NCI-H345 (cell line): ENCODE measurements at regions not wholly inside any gene's neighbourhood (a gene's known extent, or its start where the extent isn't known, plus 50 kb on each side); places are given as distances from the start of the nearest gene placed in this dataset.
A peak's percentile ranks its signal among the peaks of the same experiment; 100 is the strongest.

ENCODE experiments used
- DNase-seq: peaks from one replicate; lab custom pipeline; 2025; lab: John Stamatoyannopoulos, UW

- no peak for DNase-seq
These were observed 156.1 kb downstream of the SALL1 start for GRCh38 chr16:50994995-50995394.

DNA sequence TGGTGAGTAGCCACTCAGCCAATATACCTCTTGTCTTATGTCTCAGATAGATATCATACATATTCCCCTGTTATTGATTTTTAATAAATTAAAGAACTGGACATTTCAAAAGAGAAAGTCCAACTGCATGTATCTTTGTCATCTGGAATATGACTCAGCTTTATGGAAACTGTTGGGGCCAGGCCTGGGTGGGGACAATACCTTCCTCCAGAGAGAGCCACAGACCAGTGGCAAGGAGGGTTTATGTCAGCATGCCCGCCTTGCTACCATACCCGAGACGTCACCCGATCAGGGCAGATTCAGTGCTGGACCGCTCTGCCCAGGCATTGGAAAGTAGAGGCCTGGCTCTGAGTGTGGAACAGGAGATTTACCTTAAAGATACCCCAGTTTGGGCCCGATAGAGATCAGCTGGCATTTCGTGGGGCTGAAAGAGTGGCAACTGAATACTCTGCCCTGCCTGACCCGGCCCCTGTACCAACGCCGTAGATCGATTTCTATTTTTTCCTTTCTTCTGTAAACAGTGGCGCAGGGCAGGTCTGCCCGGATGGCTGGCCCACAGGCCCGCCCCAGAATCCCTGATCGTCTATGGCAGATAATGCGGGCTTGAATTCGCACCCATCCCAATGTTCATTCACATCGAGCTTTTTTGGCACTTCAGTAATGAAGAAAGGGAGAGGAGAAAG, 158.6 kb downstream of the SALL1 start:
- DNase-seq: no peak

DNA sequence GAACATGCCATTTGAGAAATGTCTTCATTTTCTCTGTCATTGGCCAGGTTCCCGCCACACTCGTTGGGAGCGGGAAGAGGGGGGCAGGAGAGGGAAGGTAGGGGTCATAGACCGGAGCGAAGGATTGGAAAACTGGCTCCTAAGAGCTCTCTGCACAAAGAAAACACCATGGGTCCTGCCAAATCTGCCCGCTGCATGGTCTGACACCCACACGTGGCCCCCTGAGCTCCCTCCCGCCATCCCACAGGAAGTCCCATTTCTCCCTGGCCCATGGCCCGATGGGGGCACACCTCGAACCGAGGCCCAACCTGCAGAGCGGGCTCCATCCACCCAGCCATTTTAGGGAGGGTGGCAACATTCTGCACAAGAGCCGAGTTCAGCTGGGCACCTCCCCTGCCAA, 159.6 kb downstream of the SALL1 start:
- DNase-seq: no peak

DNA sequence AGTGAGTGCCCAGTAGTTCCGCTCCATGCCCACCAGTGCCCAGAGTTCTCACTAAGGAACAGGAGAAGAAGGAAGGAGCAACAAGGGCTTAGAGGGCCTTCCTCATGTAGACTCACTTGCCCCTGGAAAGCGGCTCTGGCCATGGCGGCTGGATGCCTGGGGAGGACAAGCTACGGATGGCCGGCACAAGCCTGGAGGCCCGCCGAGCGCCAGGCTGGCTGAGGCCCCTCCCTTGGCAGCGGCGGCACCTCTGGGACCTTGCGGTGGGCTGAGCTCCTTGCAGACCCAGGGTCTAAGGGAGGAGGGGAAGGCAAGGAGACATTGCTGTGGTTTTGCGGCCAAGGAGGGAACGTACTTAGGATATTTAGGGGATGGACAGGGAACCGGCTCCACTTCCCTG, 160.1 kb downstream of the SALL1 start:
- DNase-seq: no peak

DNA sequence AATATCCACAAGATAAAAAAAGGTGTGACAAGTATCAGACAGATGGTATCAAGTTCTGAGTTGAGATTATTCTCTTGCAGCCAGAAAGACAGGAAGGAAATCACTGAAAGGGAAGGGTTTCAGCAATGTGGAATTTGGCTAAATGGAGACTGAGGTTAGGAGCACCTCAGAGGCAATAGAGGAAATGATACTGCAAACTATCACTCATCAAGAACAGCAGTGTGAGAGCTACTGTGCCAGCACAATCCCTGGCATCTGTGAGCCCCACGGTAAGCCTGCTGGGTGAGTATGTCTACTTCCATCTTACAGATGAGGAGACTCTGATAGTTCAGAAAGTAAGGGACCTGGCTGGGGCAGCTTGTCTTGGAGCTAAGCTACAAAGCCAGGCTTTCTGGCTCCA, 162.0 kb downstream of the SALL1 start:
- no peak for DNase-seq

DNA sequence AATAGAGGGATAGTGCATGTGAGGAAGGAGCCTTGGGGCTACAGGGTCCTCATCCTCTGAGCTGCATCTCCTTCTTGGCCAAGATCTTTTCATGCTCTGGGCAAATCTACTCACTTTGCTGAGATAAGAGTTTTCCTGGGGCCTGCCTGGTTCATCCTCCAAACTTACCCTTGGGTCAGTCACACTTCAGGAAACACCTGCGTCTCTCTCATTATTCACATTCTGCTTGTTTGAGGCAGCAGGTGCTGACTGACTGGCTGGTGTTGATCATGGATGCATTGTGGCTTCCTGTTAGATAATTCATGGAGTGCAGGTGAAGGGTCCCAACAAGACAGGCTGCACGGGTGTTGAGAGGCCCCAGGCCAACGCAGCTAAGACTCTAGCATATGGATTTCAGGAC, 162.6 kb downstream of the SALL1 start:
- DNase-seq: peak; percentile 18

- DNase-seq: no peak
These were observed 164.6 kb downstream of the SALL1 start for GRCh38 chr16:50986453-50986852.

DNA sequence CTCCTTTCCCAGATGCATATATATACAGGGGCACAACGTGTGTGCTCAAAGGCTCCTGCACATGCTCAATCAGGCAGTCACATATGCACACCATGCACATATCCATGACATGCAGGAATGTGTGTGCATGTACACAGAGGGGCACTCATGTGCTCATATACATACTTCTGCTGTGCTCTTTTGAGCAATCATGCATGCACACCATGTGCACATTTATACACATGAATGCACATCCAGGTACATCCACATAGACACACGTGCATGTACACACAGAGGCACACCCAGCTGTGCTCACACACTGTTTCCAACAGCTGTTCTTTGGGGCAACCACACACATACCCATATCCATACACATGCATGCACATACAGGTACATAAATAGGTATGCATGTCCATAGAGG, 165.3 kb downstream of the SALL1 start:
- no peak for DNase-seq

GRCh38 chr16:50984688-50985087, 166.4 kb downstream of the SALL1 start:
- no peak for DNase-seq

- no peak for DNase-seq
These were observed 168.3 kb downstream of the SALL1 start for GRCh38 chr16:50982808-50983207.

DNA sequence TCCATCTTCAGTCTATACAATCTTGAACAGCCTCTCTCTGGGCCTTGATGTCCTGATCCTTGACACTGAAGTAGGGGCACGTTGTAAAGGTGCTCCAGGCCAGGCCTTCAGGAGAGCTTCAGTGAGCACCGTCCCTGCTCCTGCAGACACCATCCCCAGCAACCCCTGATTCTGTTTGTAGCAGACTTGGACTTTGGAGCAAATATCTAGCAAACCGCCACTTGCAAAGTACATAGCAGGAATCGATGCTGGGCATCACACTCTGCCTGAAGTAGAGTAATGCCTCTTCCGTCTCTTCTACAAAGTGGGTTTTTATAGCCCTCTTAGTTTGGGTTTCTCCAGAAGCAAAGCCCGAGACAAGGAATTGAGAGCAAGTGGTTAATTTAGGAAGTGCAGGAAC, 169.1 kb downstream of the SALL1 start:
- DNase-seq: no peak

GRCh38 chr16:50980666-50981065, 170.4 kb downstream of the SALL1 start:
- DNase-seq: no peak

DNA sequence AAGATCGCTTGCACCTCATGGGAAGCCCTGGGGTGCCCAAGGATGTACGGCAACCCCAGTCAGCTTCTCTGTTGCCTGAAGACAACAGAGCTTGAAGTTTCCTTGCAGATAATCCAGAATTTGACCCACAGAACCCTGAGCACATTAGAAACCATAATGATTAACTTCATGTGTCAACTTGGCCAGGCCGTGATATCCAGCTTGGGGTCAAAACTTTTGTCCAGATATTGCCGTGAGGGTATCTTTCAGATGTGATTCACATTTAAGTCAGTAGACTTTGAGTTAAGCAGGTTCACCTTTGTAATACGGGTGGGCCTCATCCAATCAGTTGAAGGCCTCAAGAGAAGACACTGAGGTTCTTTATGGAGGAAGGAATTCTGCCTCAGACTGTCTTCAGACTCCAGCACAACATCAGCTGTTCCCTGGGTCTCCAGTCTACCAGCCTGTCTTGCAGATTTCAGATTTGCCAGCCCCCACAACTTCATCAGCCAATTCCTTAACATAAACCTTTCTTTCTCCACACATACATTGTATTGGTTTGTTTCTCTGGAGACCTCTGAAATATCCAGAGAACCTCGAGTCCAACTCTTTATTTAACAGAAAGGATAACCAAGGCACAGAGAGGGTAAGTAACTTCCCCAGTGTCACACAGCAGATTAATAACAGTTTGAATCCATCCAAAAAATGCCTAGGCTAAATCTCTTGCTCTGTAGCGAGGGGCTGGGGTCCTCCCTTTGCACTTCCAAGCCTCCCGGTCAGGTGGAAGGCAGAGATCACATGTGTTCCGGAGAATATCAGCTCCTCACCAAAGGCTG, 171.1 kb downstream of the SALL1 start:
- no peak for DNase-seq

DNA sequence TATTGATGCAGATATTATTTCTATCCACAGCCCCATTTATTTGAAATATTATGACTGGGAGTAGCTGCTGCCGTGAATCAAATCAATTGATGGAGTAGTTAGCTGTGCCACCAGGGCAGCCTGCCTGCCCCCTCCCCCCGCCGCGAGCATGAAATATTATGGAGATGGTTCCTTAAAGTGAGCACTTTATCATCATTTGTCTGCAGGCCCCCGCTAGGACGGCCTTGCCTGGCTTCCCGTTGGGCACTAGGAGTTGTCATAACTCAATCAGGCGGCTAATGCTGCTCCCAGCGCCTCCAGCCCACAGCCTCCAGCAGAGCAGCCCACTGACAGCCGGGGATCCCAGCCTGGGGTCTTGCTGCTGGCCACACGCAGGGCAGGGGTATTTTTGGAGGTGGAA, 173.9 kb downstream of the SALL1 start:
- no peak for DNase-seq

GRCh38 chr16:50974438-50975036, 176.5 kb downstream of the SALL1 start:
- no peak for DNase-seq

DNA sequence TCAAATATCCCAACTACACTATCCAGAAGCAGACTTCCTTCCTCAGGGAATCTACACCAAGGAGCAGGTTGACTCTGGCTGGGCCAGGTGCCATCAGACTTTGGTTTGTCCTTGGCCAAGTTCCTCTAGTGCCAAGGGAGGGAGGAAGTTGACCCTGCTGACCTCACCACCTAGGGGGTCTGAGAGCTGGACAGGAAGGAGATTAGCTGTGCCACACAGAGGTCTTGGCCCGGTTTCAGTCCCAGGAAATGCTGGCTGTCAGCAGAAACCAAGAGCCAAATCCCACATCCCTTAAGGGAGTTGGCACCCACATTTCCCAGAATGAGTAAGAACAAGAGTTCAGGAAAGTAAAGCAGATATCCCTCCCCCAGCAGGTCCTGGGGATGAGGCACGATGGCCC, 178.2 kb downstream of the SALL1 start:
- no peak for DNase-seq

- DNase-seq: no peak
These were observed 180.8 kb downstream of the SALL1 start for GRCh38 chr16:50970281-50970680.

DNA sequence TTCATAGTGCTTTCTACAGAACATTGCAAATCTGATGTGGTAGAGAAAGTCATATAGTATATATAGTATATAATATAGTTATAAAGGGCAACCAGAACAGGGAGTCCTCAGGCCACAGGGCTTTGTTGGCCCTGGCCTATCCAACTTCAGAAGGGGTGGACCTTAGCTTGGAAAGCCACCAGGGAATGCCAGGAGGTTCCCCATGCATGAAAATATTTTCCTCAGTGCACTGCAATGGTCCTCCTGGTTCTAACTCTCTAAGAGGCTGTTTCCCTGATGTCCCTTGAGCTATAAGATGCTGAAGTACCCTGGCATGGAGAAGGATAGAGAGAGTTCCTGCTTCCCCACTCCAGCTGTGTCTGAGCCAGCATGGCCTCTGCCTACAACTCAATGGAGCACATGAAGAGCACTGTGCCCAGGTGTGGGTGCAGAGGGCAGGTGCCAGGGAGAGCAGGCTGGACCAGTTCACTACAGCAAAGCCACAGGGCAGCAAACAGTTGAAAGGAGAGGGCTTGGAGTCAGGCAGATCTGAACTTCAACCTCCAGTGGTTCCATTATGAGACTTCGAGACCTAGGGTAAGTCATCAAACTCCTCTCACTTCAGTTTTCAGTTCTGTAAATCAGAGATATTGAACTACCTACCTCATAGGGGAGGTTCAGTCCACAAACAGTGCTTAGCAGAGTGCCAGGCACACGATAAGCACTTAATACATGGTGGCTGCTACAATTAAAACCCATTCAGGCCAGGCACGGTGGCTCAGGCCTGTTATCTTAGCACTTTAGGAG, 183.1 kb downstream of the SALL1 start:
- no peak for DNase-seq

GRCh38 chr16:50964491-50964890, 186.6 kb downstream of the SALL1 start:
- DNase-seq: no peak

DNA sequence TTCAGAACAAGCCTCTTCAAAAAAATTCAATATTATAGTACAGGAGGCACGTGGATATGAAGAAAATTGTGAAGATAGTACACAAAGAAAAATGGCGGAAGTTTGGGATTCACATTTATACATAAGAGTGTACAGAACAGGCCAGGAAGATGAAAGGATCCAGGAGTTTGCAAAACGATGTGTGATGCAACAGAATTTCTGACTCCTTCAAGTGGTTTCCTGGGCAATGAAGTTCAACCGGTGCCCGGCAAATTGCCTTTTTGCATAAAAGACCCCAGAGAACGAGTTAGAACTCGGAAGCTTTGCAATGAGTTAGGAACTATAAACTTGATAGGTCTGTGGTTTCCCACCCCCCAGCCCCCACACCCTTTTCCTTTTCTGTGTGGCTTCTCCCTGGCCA, 189.1 kb downstream of the SALL1 start:
- no peak for DNase-seq

DNA sequence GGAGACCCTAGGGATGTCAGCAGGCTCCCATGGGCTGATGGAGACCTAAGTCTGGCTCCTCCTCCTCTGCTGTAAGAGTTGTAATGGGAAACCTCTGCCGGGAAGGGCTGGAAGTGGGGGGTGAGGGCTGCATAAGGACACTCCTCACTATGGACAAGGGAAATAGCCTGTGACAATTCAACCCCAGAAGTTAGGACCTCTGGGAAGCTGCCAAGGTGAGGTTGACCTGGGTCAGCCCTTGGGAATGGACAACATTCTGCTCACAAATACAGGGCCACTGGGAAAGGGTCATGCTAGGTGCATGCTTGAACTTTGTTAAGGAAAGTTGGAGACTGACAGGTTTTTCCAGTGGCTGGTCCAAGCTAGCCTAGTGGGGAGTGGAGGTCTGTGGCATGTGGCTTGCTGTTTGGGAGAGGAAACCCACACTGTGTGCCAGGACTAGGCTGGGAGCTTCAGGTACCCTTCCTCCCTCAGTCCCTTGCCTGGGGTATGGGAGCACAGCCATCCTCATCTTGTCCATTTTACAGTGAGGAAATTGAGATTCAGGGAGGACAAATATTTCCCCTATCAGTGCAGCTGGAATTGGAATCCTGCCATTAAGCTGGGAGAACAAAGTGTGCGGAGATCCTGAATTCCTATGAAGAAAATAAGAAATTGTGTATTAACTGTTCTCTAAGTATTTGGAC, 190.4 kb downstream of the SALL1 start:
- DNase-seq: no peak

GRCh38 chr16:50957056-50957455, 194.0 kb downstream of the SALL1 start:
- no peak for DNase-seq
